GM12878 (cell line): ENCODE measurements at regions not wholly inside any gene's neighbourhood (a gene's known extent, or its start where the extent isn't known, plus 50 kb on each side); places are given as distances from the start of the nearest gene placed in this dataset.

Experiments used
- ATF7 ChIP-seq: fragments of 450-650 bp; IDR thresholded peaks from 2 replicates; pipeline ENCODE4 v1.6.1; 2016; ENCODE audit warnings: low read depth, mild to moderate bottlenecking
- BRCA1 ChIP-seq: IDR thresholded peaks from 2 replicates; pipeline ENCODE4 v1.6.1; 2011; ENCODE audit warnings: low read depth, low read length, improper control_type of control experiment
- CREB1 ChIP-seq: IDR thresholded peaks from 2 replicates; pipeline ENCODE4 v1.6.1; 2012; ENCODE audit warnings: low read depth, mild to moderate bottlenecking, inconsistent platforms
- IRF4 ChIP-seq: IDR thresholded peaks from 2 replicates; pipeline ENCODE4 v1.6.1; 2011; ENCODE audit warnings: low read depth, low read length
- NFXL1 ChIP-seq: fragments of 450-650 bp; IDR thresholded peaks from 2 replicates; pipeline ENCODE4 v1.6.1; 2017; ENCODE audit warnings: antibody characterized with exemption, mild to moderate bottlenecking, borderline replicate concordance
- POU2F2 ChIP-seq: IDR thresholded peaks from 3 replicates; pipeline ENCODE4 v1.6.1; 2011; ENCODE audit warnings: low read depth, mild to moderate bottlenecking, low read length, borderline replicate concordance
- RAD51 ChIP-seq: fragments of 450-650 bp; IDR thresholded peaks from 2 replicates; pipeline ENCODE4 v1.6.1; 2016; ENCODE audit warnings: moderate library complexity, mild to moderate bottlenecking, inconsistent platforms
- SPI1 ChIP-seq: IDR thresholded peaks from 2 replicates; pipeline ENCODE4 v1.6.1; 2011; ENCODE audit warnings: low read depth, mild to moderate bottlenecking, low read length, moderate library complexity, borderline replicate concordance; ENCODE audit not compliant: insufficient read depth
- ZNF217 ChIP-seq: fragments of 450-650 bp; IDR thresholded peaks from 2 replicates; pipeline ENCODE4 v1.6.1; 2017; ENCODE audit warnings: antibody characterized with exemption, mild to moderate bottlenecking
- TF ChIP-seq, protein P1 (sequence below): fragments of 450-650 bp; IDR thresholded peaks from 2 replicates; pipeline ENCODE4 v1.6.1; 2017; ENCODE audit warnings: mild to moderate bottlenecking, moderate library complexity
- TF ChIP-seq, protein P2 (sequence below): fragments of 450-650 bp; IDR thresholded peaks from 2 replicates; pipeline ENCODE4 v1.6.1; 2014; ENCODE audit warnings: mild to moderate bottlenecking

DNA sequence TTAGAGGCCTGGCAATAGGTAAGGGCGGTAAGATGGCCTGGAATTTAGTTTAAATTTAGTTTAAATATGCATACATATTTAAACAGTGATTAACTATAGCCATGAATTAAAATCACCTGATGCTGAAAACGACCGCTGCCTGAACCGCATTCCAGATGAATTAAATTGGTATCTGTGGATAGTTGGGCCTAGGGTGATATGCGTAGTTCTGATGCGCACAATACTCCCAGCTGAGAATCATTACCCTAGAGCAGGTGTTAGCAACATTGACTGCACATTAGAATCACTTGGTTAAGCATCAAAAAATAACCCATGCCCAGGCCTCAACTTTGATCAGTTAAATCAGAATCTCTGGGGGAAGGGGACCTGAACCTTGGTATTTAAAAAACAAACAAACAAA lies 432.4 kb downstream of the GBA3 start (continued):
- TF ChIP-seq, protein P1, sequence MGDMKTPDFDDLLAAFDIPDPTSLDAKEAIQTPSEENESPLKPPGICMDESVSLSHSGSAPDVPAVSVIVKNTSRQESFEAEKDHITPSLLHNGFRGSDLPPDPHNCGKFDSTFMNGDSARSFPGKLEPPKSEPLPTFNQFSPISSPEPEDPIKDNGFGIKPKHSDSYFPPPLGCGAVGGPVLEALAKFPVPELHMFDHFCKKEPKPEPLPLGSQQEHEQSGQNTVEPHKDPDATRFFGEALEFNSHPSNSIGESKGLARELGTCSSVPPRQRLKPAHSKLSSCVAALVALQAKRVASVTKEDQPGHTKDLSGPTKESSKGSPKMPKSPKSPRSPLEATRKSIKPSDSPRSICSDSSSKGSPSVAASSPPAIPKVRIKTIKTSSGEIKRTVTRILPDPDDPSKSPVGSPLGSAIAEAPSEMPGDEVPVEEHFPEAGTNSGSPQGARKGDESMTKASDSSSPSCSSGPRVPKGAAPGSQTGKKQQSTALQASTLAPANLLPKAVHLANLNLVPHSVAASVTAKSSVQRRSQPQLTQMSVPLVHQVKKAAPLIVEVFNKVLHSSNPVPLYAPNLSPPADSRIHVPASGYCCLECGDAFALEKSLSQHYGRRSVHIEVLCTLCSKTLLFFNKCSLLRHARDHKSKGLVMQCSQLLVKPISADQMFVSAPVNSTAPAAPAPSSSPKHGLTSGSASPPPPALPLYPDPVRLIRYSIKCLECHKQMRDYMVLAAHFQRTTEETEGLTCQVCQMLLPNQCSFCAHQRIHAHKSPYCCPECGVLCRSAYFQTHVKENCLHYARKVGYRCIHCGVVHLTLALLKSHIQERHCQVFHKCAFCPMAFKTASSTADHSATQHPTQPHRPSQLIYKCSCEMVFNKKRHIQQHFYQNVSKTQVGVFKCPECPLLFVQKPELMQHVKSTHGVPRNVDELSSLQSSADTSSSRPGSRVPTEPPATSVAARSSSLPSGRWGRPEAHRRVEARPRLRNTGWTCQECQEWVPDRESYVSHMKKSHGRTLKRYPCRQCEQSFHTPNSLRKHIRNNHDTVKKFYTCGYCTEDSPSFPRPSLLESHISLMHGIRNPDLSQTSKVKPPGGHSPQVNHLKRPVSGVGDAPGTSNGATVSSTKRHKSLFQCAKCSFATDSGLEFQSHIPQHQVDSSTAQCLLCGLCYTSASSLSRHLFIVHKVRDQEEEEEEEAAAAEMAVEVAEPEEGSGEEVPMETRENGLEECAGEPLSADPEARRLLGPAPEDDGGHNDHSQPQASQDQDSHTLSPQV = no peak
- TF ChIP-seq CREB1 (no peak), RAD51 (no peak), SPI1 (no peak), POU2F2 (no peak), ATF7 (no peak), ZNF217 (no peak), NFXL1 (no peak), BRCA1 (no peak), IRF4 (no peak)
- TF ChIP-seq, protein P2, sequence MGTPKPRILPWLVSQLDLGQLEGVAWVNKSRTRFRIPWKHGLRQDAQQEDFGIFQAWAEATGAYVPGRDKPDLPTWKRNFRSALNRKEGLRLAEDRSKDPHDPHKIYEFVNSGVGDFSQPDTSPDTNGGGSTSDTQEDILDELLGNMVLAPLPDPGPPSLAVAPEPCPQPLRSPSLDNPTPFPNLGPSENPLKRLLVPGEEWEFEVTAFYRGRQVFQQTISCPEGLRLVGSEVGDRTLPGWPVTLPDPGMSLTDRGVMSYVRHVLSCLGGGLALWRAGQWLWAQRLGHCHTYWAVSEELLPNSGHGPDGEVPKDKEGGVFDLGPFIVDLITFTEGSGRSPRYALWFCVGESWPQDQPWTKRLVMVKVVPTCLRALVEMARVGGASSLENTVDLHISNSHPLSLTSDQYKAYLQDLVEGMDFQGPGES = no peak
